ENCODE measurements at regions not wholly inside any gene's neighbourhood (a gene's known extent, or its start where the extent isn't known, plus 50 kb on each side); places are given as distances from the start of the nearest gene placed in this dataset.

DNA sequence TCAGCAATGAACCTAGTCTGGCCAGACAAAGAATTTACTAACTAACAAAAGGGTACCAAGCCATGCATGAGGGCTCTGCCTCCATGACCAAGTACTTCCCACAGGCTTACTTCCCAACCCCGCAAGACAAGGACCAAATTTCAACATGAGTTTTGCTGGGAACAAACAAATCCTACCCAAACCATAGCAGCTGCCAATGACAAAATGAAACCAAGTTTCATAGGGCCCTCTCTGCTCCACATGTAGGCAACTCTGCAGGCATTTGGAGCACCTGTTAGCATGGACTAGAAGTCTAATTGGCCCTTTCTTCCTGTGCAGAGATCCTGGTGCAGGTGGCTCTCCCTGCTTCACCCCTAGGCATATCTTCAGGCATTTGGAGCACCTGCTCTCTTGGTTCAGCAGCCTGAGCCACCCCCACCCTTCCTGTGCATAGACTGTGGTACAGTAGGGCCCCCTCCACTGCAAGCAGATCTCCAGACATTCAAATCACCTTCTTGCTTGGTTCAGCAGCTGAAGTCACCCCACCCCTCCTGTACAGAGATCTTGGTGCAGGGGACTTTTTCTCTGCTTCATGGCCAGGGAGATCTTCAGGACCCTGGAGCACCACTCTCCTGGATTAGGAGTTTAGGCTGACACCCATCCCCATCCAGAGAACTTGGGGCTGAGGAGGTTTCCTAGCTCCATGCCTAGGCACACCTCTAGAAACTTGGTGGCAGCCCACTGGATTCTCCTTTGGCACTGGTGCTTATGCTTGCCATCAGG is 308.7 kb downstream of the RPAP3 start:
- no peaks in the 10 kb centered on the region for H3K36me3 ChIP-seq (ENCODE audit: insufficient read depth, low read length, poor library complexity, severe bottlenecking)
- intact Hi-C loops (cut with micrococcal nuclease; ENCODE audit: unreplicated experiment) = loop anchor here (2.0 to 5.0 kb wide), 3 partner anchors 85 to 364 kb away; partner anchors contain the start of genes AMIGO2 and PCED1B
- no TSS peak for BruUV-seq (replicated peaks)
- no peak for DNase-seq (ENCODE audit: low spot score)
- H3K4me1 ChIP-seq (ENCODE audit: insufficient read depth, low read length, poor library complexity, severe bottlenecking) = peaks cover 13% of the 10 kb centered on the region
- CTCF ChIA-PET = interaction anchor here (0.5 to 1.5 kb wide), 16 partner anchors 11 to 1324 kb away, joined by 3 to 80 read pairs (median 3); no protein-coding TSS in a partner anchor
- POLR2A ChIA-PET (ENCODE audit: low non-redundant PET) = interaction anchor here (0.8 kb wide), 1 partner anchor 365 kb away, joined by 4 read pairs; no protein-coding TSS in a partner anchor
- H3K27me3 ChIP-seq (replicated peaks; ENCODE audit: insufficient read depth, low read depth, low read length, poor library complexity) = no peaks in the 10 kb centered on the region
- no peak overlapping the region for H3K4me3 ChIP-seq (ENCODE audit: low read depth, low read length, poor library complexity, severe bottlenecking)
- TF ChIP-seq, protein P1, sequence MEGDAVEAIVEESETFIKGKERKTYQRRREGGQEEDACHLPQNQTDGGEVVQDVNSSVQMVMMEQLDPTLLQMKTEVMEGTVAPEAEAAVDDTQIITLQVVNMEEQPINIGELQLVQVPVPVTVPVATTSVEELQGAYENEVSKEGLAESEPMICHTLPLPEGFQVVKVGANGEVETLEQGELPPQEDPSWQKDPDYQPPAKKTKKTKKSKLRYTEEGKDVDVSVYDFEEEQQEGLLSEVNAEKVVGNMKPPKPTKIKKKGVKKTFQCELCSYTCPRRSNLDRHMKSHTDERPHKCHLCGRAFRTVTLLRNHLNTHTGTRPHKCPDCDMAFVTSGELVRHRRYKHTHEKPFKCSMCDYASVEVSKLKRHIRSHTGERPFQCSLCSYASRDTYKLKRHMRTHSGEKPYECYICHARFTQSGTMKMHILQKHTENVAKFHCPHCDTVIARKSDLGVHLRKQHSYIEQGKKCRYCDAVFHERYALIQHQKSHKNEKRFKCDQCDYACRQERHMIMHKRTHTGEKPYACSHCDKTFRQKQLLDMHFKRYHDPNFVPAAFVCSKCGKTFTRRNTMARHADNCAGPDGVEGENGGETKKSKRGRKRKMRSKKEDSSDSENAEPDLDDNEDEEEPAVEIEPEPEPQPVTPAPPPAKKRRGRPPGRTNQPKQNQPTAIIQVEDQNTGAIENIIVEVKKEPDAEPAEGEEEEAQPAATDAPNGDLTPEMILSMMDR (conservative IDR thresholded peaks at IDR 0.05; ENCODE audit: low read depth, low read length) = no peak
- TF ChIP-seq EZH2 (IDR thresholded peaks at IDR 0.05; ENCODE audit: borderline replicate concordance, low read depth, low read length, poor library complexity, severe bottlenecking) = no peak
- H3K9me3 ChIP-seq (ENCODE audit: low read depth, low read length, poor library complexity, severe bottlenecking) = no peaks in the 10 kb centered on the region
- no peak overlapping the region for H3K27ac ChIP-seq (ENCODE audit: low read depth, low read length, poor library complexity, severe bottlenecking)

DNA sequence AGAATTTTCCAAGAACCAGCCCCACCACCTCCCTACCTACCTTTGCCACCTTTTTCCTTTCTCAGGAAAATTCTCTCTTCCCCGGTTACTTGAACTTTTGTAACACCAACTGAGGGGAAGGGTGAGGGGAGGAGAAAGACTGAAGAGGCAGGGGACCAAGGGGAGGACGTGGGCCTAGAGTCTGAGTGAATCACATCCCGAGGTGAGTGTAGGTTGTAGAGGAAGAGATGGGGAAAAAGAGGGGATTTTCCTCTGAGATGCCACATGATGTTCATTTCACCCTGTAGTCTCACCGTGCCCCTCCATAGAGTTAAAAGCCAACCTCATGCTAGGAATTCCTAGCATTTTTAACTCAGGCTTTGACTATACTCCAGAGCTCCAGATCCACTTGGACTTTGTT is 311.8 kb downstream of the RPAP3 start:
- BruUV-seq (replicated peaks) = no TSS peak
- Histone ChIP-seq H3K27ac (ENCODE audit: low read depth, low read length, poor library complexity, severe bottlenecking) (no peak overlapping the region), H3K36me3 (ENCODE audit: insufficient read depth, low read length, poor library complexity, severe bottlenecking) (no peaks in the 10 kb centered on the region), H3K4me3 (ENCODE audit: low read depth, low read length, poor library complexity, severe bottlenecking) (no peak overlapping the region), H3K27me3 (replicated peaks; ENCODE audit: insufficient read depth, low read depth, low read length, poor library complexity) (no peaks in the 10 kb centered on the region), H3K9me3 (ENCODE audit: low read depth, low read length, poor library complexity, severe bottlenecking) (no peaks in the 10 kb centered on the region), H3K4me1 (ENCODE audit: insufficient read depth, low read length, poor library complexity, severe bottlenecking) (peaks cover 13% of the 10 kb centered on the region)
- DNase-seq (ENCODE audit: low spot score) = no peak
- ChIA-PET POLR2A (ENCODE audit: low non-redundant PET) (no interaction called here), CTCF (no interaction called here)
- intact Hi-C loops (cut with micrococcal nuclease; ENCODE audit: unreplicated experiment) = no loop called here
- no peak for TF ChIP-seq EZH2 (IDR thresholded peaks at IDR 0.05; ENCODE audit: borderline replicate concordance, low read depth, low read length, poor library complexity, severe bottlenecking)
- TF ChIP-seq, protein P1 (conservative IDR thresholded peaks at IDR 0.05; ENCODE audit: low read depth, low read length) = no peak

DNA sequence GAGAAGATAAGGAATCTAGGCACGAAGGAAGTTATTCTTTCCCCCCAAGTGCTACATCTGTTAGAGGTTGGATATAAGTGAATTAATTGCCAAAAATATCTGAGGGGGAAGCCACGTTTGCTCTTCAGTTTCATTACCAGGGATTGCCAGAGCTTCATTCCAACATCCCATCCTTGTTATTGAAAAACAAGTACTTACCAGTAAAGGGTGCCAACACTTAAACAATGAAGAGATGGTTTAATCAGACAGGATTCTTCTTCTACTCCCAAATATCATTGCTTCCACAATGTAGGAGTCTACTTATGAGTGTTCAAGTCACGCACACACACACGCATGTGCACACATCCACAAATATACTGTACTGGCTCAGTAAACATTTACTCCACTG is 312.4 kb downstream of the RPAP3 start:
- no TSS peak for BruUV-seq (replicated peaks)
- CTCF ChIA-PET = no interaction called here
- H3K27me3 ChIP-seq (replicated peaks; ENCODE audit: insufficient read depth, low read depth, low read length, poor library complexity) = no peaks in the 10 kb centered on the region
- DNase-seq (ENCODE audit: low spot score) = no peak
- TF ChIP-seq, protein P1 (conservative IDR thresholded peaks at IDR 0.05; ENCODE audit: low read depth, low read length) = no peak
- no peak for TF ChIP-seq EZH2 (IDR thresholded peaks at IDR 0.05; ENCODE audit: borderline replicate concordance, low read depth, low read length, poor library complexity, severe bottlenecking)
- H3K4me1 ChIP-seq (ENCODE audit: insufficient read depth, low read length, poor library complexity, severe bottlenecking) = peaks cover 13% of the 10 kb centered on the region
- H3K4me3 ChIP-seq (ENCODE audit: low read depth, low read length, poor library complexity, severe bottlenecking) = no peak overlapping the region
- no peaks in the 10 kb centered on the region for H3K36me3 ChIP-seq (ENCODE audit: insufficient read depth, low read length, poor library complexity, severe bottlenecking)
- H3K9me3 ChIP-seq (ENCODE audit: low read depth, low read length, poor library complexity, severe bottlenecking) = no peaks in the 10 kb centered on the region
- intact Hi-C loops (cut with micrococcal nuclease; ENCODE audit: unreplicated experiment) = no loop called here
- POLR2A ChIA-PET (ENCODE audit: low non-redundant PET) = no interaction called here
- no peak overlapping the region for H3K27ac ChIP-seq (ENCODE audit: low read depth, low read length, poor library complexity, severe bottlenecking)
